Mucosa of rectum (tissue), 2 donors: ENCODE measurements at regions not wholly inside any gene's neighbourhood (a gene's known extent, or its start where the extent isn't known, plus 50 kb on each side); places are given as distances from the start of the nearest gene placed in this dataset.

ENCODE experiments used
- H3K27ac ChIP-seq, 2 donors: one replicate each; pipeline ENCODE4 v1.7.0; 2013; ENCODE audit warnings: inconsistent platforms in 2 of 2, low read depth in 2 of 2, low read length in 2 of 2
- H3K27me3 ChIP-seq, 2 donors: one replicate each; pipeline ENCODE4 v1.7.0; 2013; ENCODE audit warnings: low read length in 2 of 2; ENCODE audit not compliant: control insufficient read depth in 2 of 2, insufficient read depth in 2 of 2
- H3K36me3 ChIP-seq, 2 donors: one replicate each; pipeline ENCODE4 v1.7.0; 2013; ENCODE audit warnings: low read length in 2 of 2; ENCODE audit not compliant: control insufficient read depth in 2 of 2, insufficient read depth in 2 of 2
- H3K4me1 ChIP-seq, 2 donors: one replicate each; pipeline ENCODE4 v1.7.0; 2013; ENCODE audit warnings: low read length in 2 of 2, mild to moderate bottlenecking in 1 of 2; ENCODE audit not compliant: control insufficient read depth in 2 of 2, insufficient read depth in 2 of 2
- H3K4me3 ChIP-seq, 2 donors: one replicate each; pipeline ENCODE4 v1.7.0; 2013; ENCODE audit warnings: low read length in 2 of 2
- H3K9ac ChIP-seq, 2 donors: one replicate each; pipeline ENCODE4 v1.7.0; 2013; ENCODE audit warnings: low read length in 2 of 2, low read depth in 1 of 2, mild to moderate bottlenecking in 1 of 2
- H3K9me3 ChIP-seq, 2 donors: one replicate each; pipeline ENCODE4 v1.7.0; 2013; ENCODE audit warnings: low read length in 2 of 2; ENCODE audit not compliant: control insufficient read depth in 2 of 2
- donor health status: healthy.
- donor health status: Normal muscosa, but diverticular disease.

- Histone ChIP-seq H3K4me3 (no peak overlapping the region), H3K27ac (no peak overlapping the region), H3K36me3 (no peaks in the 10 kb centered on the region), H3K4me1 (no peaks in the 10 kb centered on the region), H3K9me3 (no peaks in the 10 kb centered on the region), H3K27me3 (no peaks in the 10 kb centered on the region), H3K9ac (no peak overlapping the region)
These were observed 79.3 kb downstream of the PCTP start for GRCh38 chr17:55829995-55830612.

- no peaks in the 10 kb centered on the region for H3K4me1 ChIP-seq
- no peak overlapping the region for H3K9ac ChIP-seq
- H3K36me3 ChIP-seq = no peaks in the 10 kb centered on the region
- H3K27ac ChIP-seq = no peak overlapping the region
- no peak overlapping the region for H3K4me3 ChIP-seq
- H3K9me3 ChIP-seq = no peaks in the 10 kb centered on the region
- no peaks in the 10 kb centered on the region for H3K27me3 ChIP-seq
These were observed 80.0 kb downstream of the PCTP start for GRCh38 chr17:55830699-55831471.

GRCh38 chr17:55833306-55833705 lies 82.5 kb downstream of the PCTP start:
- no peak overlapping the region for H3K27ac ChIP-seq
- no peak overlapping the region for H3K9ac ChIP-seq
- no peaks in the 10 kb centered on the region for H3K9me3 ChIP-seq
- no peaks in the 10 kb centered on the region for H3K4me1 ChIP-seq
- H3K27me3 ChIP-seq = no peaks in the 10 kb centered on the region
- H3K4me3 ChIP-seq = no peak overlapping the region
- H3K36me3 ChIP-seq = no peaks in the 10 kb centered on the region

GRCh38 chr17:55842405-55843158 lies 91.7 kb downstream of the PCTP start:
- H3K4me1 ChIP-seq = no peaks in the 10 kb centered on the region
- no peak overlapping the region for H3K4me3 ChIP-seq
- no peaks in the 10 kb centered on the region for H3K36me3 ChIP-seq
- no peak overlapping the region for H3K9ac ChIP-seq
- H3K27ac ChIP-seq = no peak overlapping the region
- H3K27me3 ChIP-seq = no peaks in the 10 kb centered on the region
- no peaks in the 10 kb centered on the region for H3K9me3 ChIP-seq

GRCh38 chr17:55843785-55844184 lies 92.9 kb downstream of the PCTP start:
- Histone ChIP-seq H3K9ac (no peak overlapping the region), H3K4me1 (no peaks in the 10 kb centered on the region), H3K9me3 (no peaks in the 10 kb centered on the region), H3K36me3 (no peaks in the 10 kb centered on the region), H3K27me3 (no peaks in the 10 kb centered on the region), H3K4me3 (no peak overlapping the region), H3K27ac (no peak overlapping the region)

- Histone ChIP-seq H3K4me3 (no peak overlapping the region), H3K9ac (no peak overlapping the region), H3K4me1 (no peaks in the 10 kb centered on the region), H3K27ac (no peak overlapping the region), H3K36me3 (no peaks in the 10 kb centered on the region), H3K9me3 (no peaks in the 10 kb centered on the region), H3K27me3 (no peaks in the 10 kb centered on the region)
These were observed 94.5 kb downstream of the PCTP start for GRCh38 chr17:55845385-55845784.

- H3K4me1 ChIP-seq = no peaks in the 10 kb centered on the region
- H3K27me3 ChIP-seq = no peaks in the 10 kb centered on the region
- H3K9ac ChIP-seq = no peak overlapping the region
- no peaks in the 10 kb centered on the region for H3K36me3 ChIP-seq
- H3K27ac ChIP-seq = no peak overlapping the region
- H3K4me3 ChIP-seq = no peak overlapping the region
- H3K9me3 ChIP-seq = no peaks in the 10 kb centered on the region
These were observed 95.9 kb downstream of the PCTP start for GRCh38 chr17:55846745-55847144.

- H3K9me3 ChIP-seq = no peaks in the 10 kb centered on the region
- H3K27me3 ChIP-seq = no peaks in the 10 kb centered on the region
- no peak overlapping the region for H3K27ac ChIP-seq
- no peaks in the 10 kb centered on the region for H3K36me3 ChIP-seq
- no peaks in the 10 kb centered on the region for H3K4me1 ChIP-seq
- no peak overlapping the region for H3K4me3 ChIP-seq
- no peak overlapping the region for H3K9ac ChIP-seq
These were observed 101.9 kb downstream of the PCTP start for GRCh38 chr17:55852734-55853133.

GRCh38 chr17:55859301-55859795 lies 108.5 kb downstream of the PCTP start:
- no peak overlapping the region for H3K9ac ChIP-seq
- H3K27me3 ChIP-seq = no peaks in the 10 kb centered on the region
- H3K36me3 ChIP-seq = no peaks in the 10 kb centered on the region
- H3K9me3 ChIP-seq = no peaks in the 10 kb centered on the region
- no peaks in the 10 kb centered on the region for H3K4me1 ChIP-seq
- H3K27ac ChIP-seq = no peak overlapping the region
- no peak overlapping the region for H3K4me3 ChIP-seq
